Cardiac muscle cell (in vitro differentiated cells and primary cell): ENCODE measurements at regions not wholly inside any gene's neighbourhood (a gene's known extent, or its start where the extent isn't known, plus 50 kb on each side); places are given as distances from the start of the nearest gene placed in this dataset.

ENCODE experiments used
- DNase-seq, 2 donors: peaks; one replicate each; pipeline versions ENCODE4 v3.0.0 to v3.0.0-alpha.2; 2010 to 2017; ENCODE audit warnings: low read depth in 1 of 2, low spot score in 1 of 2
- H3K27ac ChIP-seq: fragments of 200-600 bp; sonication (generic); 2 replicates; pipeline ENCODE4 v1.5.1; 2016
- H3K27me3 ChIP-seq: fragments of 200-600 bp; sonication (generic); 2 replicates; pipeline ENCODE4 v1.6.0; 2016; ENCODE audit warnings: control low read depth
- H3K36me3 ChIP-seq: fragments of 200-600 bp; sonication (generic); 2 replicates; pipeline ENCODE4 v1.5.1; 2016; ENCODE audit warnings: control low read depth
- H3K4me1 ChIP-seq: fragments of 200-600 bp; sonication (generic); 2 replicates; pipeline ENCODE4 v1.8.1; 2017; ENCODE audit warnings: low read depth, mild to moderate bottlenecking, mixed run types
- H3K4me3 ChIP-seq: fragments of 200-600 bp; sonication (generic); 2 replicates; pipeline ENCODE4 v1.5.1; 2016; ENCODE audit warnings: mild to moderate bottlenecking
- H3K9me3 ChIP-seq: fragments of 200-600 bp; sonication (generic); 2 replicates; pipeline ENCODE4 v1.5.1; 2017; ENCODE audit warnings: low read depth, mild to moderate bottlenecking, control low read depth
- TF ChIP-seq, protein P1 (sequence below): IDR thresholded peaks from 2 replicates; pipeline ENCODE4 v1.5.1; 2012; ENCODE audit warnings: low read depth, mild to moderate bottlenecking, low read length

DNA sequence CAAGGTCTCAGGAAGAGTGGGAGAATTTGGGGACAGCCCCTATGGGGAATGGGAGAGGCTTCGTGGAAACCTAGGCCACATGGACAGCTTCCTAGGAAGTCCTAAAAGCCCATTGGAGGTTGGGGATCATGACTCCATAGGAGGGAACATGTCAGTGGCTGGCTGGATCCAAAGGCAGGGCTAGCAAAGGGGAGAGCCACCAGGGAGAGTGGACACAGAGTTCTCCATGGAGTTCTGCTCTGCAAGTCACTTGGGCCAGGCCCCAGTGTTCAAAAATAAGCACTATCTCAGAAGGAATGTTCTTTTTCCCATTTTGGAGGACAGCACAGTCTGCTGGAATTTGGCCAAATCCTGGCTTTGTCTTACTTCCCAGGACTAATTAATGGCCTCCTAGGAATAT, 140.6 kb upstream of the RAD23B start:
- H3K27ac ChIP-seq = no peak overlapping the region
- TF ChIP-seq, protein P1, sequence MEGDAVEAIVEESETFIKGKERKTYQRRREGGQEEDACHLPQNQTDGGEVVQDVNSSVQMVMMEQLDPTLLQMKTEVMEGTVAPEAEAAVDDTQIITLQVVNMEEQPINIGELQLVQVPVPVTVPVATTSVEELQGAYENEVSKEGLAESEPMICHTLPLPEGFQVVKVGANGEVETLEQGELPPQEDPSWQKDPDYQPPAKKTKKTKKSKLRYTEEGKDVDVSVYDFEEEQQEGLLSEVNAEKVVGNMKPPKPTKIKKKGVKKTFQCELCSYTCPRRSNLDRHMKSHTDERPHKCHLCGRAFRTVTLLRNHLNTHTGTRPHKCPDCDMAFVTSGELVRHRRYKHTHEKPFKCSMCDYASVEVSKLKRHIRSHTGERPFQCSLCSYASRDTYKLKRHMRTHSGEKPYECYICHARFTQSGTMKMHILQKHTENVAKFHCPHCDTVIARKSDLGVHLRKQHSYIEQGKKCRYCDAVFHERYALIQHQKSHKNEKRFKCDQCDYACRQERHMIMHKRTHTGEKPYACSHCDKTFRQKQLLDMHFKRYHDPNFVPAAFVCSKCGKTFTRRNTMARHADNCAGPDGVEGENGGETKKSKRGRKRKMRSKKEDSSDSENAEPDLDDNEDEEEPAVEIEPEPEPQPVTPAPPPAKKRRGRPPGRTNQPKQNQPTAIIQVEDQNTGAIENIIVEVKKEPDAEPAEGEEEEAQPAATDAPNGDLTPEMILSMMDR = no peak
- no peaks in the 10 kb centered on the region for H3K36me3 ChIP-seq
- DNase-seq = peak in 1 of 2 donors; percentile 49
- no peak overlapping the region for H3K4me3 ChIP-seq
- H3K9me3 ChIP-seq = no peaks in the 10 kb centered on the region
- H3K27me3 ChIP-seq = no peaks in the 10 kb centered on the region
- H3K4me1 ChIP-seq = no peaks in the 10 kb centered on the region

DNA sequence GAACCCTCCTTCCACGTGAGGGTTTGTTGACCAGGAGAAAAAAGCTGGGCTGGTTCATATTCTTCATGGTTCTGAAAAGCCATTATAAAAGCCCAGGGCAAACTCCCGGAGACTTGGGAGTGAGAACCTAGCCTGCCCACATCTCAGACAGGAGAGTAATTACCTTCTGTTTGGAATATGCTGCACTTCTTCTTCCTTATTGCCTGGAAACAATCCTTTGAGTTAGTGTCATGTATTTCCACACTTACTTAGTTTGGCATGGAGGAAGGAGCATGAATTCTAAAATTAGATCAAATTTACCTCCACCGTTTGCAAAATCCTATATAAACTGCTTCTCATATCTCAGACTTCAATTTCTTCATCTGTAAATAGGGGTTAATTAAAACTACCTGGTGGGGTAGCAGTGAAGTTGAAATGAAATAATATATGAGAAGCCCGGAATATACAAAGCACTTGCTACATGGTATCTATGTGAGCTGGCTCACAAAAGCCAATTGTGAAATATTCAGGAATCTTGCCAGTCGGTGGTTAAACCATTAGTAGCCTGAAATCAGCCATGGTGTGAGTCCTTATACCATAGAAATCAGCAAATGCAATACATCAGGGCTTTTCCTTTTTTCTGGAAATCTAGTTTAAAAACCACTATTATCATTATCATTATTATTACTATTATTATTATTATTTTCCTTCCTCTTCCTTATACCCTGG, 140.0 kb upstream of the RAD23B start:
- TF ChIP-seq, protein P1 = no peak
- H3K4me1 ChIP-seq = no peaks in the 10 kb centered on the region
- peak in 1 of 2 donors; percentile 73 for DNase-seq
- H3K9me3 ChIP-seq = no peaks in the 10 kb centered on the region
- H3K27me3 ChIP-seq = no peaks in the 10 kb centered on the region
- no peak overlapping the region for H3K27ac ChIP-seq
- no peak overlapping the region for H3K4me3 ChIP-seq
- H3K36me3 ChIP-seq = no peaks in the 10 kb centered on the region

DNA sequence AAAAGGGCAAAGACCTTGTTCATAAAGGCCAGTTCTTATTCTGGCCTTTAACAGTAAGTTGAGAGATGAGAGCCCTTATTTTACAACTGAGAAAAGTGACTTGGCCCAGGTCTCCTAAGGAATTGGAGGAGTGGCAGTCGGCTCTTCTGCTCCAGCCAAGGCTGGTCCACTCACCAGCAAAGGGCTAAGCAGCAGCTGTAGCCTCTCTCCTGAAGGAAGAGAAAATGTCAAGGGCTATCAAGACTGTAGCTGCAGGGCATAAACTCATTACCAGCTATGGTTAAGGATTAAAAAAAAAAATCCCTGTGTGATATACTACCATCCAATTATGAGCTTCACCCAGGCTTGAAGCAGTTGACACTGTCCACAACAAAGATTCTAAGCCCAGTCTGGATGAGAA, 138.6 kb upstream of the RAD23B start:
- Histone ChIP-seq H3K27me3 (no peaks in the 10 kb centered on the region), H3K27ac (no peak overlapping the region), H3K9me3 (no peaks in the 10 kb centered on the region), H3K36me3 (no peaks in the 10 kb centered on the region), H3K4me1 (no peaks in the 10 kb centered on the region), H3K4me3 (no peak overlapping the region)
- DNase-seq = no peak
- TF ChIP-seq, protein P1 = no peak

DNA sequence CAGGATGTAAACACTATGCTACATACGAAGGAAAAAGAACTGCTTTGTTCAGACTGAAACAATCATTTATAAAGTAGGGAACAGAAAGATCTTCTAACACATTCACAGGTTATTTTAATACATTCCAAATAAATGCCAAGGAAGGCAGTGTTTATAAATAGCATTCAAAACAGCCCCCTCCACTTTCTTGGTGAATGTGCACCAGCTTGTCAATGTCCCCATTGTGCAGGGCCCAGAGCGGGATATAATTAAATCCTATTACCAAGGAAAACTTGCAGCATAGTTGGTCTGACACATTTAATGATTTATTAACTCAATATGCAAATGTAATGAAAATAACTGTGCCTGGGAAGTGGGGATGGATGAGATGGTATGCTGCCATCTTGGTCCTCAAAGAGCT, 135.9 kb upstream of the RAD23B start:
- Histone ChIP-seq H3K4me3 (no peak overlapping the region), H3K36me3 (no peaks in the 10 kb centered on the region), H3K27me3 (no peaks in the 10 kb centered on the region), H3K9me3 (no peaks in the 10 kb centered on the region), H3K27ac (no peak overlapping the region), H3K4me1 (no peaks in the 10 kb centered on the region)
- TF ChIP-seq, protein P1 = no peak
- DNase-seq = no peak

DNA sequence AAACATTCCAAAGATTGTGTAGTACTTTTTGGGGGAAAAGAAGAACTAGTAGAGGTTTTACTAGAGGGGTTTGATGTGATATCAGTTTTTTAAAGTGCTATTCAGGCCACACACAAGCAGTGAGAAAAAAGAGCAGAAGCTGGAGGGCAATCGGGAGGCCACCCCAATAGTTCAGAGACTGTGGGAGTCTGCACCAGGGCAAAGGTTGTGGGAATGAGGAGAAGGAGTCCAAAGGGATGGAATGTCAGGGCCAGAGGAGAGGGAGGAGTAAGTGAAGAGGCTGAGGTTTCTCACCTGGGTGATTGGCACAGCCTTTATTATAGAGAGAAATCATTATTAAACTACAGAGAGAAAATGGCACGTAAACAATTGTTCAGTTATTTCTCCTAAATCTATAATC, 134.9 kb upstream of the RAD23B start:
- no peak for DNase-seq
- TF ChIP-seq, protein P1 = no peak
- Histone ChIP-seq H3K27ac (no peak overlapping the region), H3K27me3 (no peaks in the 10 kb centered on the region), H3K4me1 (no peaks in the 10 kb centered on the region), H3K9me3 (no peaks in the 10 kb centered on the region), H3K4me3 (no peak overlapping the region), H3K36me3 (no peaks in the 10 kb centered on the region)

DNA sequence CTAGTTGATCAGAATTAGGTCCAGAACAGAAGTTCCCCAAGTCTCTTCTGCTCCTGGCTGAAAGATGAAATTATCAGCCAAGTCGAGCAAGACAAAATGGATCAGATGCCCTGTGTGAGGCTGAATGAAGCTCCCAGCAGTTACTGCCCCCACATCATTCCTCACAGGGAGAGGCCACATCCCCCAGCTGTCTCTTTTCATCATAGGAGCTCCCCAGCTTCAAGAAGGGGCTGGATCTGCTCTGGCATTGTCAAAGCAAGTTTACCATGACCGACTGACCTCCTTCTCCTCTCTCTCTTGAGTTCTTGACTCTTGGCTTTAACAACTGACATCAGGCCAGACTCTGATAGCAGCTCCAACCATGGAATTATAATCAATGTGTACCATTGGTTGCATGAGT, 133.3 kb upstream of the RAD23B start:
- Histone ChIP-seq H3K27ac (no peak overlapping the region), H3K27me3 (no peaks in the 10 kb centered on the region), H3K4me3 (no peak overlapping the region), H3K4me1 (no peaks in the 10 kb centered on the region), H3K36me3 (no peaks in the 10 kb centered on the region), H3K9me3 (no peaks in the 10 kb centered on the region)
- TF ChIP-seq, protein P1 = no peak
- no peak for DNase-seq
